ENCODE measurements at regions not wholly inside any gene's neighbourhood (a gene's known extent, or its start where the extent isn't known, plus 50 kb on each side); places are given as distances from the start of the nearest gene placed in this dataset.
A peak's percentile ranks its signal among the peaks of the same experiment; 100 is the strongest.

GRCh38 chr2:49796266-49796665 lies 642.0 kb upstream of the FSHR start:
- TF ChIP-seq EZH2 (IDR thresholded peaks at IDR 0.05) = no peak
- H3K27ac ChIP-seq = no peak overlapping the region
- H3K4me3 ChIP-seq = no peak overlapping the region
- no peaks in the 10 kb centered on the region for H3K36me3 ChIP-seq (ENCODE audit: insufficient read depth, low read length)
- H3K9ac ChIP-seq (ENCODE audit: insufficient read length) = no peak overlapping the region
- no peaks in the 10 kb centered on the region for H3K9me3 ChIP-seq (ENCODE audit: low read depth, low read length)
- DNase-seq (ENCODE audit: low read depth, low spot score) = no peak

- no peak overlapping the region for H3K27ac ChIP-seq
- no peak overlapping the region for H3K9ac ChIP-seq (ENCODE audit: insufficient read length)
- DNase-seq (ENCODE audit: low read depth, low spot score) = no peak
- H3K36me3 ChIP-seq (ENCODE audit: insufficient read depth, low read length) = no peaks in the 10 kb centered on the region
- H3K9me3 ChIP-seq (ENCODE audit: low read depth, low read length) = no peaks in the 10 kb centered on the region
- TF ChIP-seq FOXP2 (optimal IDR thresholded peaks at IDR 0.05; ENCODE audit: control extremely low read depth, extremely low read length, insufficient read depth) (no peak), EZH2 (IDR thresholded peaks at IDR 0.05) (no peak), POLR2AphosphoS5 (IDR thresholded peaks at IDR 0.05; ENCODE audit: borderline replicate concordance, low read depth, low read length) (no peak)
- no peak overlapping the region for H3K4me3 ChIP-seq
Observed at GRCh38 chr2:49794396-49794795, 640.1 kb upstream of the FSHR start.

- TF ChIP-seq FOXP2 (optimal IDR thresholded peaks at IDR 0.05; ENCODE audit: control extremely low read depth, extremely low read length, insufficient read depth) (no peak), EZH2 (IDR thresholded peaks at IDR 0.05) (no peak), POLR2AphosphoS5 (IDR thresholded peaks at IDR 0.05; ENCODE audit: borderline replicate concordance, low read depth, low read length) (no peak)
- Histone ChIP-seq H3K4me3 (no peak overlapping the region), H3K9me3 (ENCODE audit: low read depth, low read length) (no peaks in the 10 kb centered on the region), H3K36me3 (ENCODE audit: insufficient read depth, low read length) (no peaks in the 10 kb centered on the region), H3K27ac (no peak overlapping the region), H3K9ac (ENCODE audit: insufficient read length) (no peak overlapping the region)
- no peak for DNase-seq (ENCODE audit: low read depth, low spot score)
Observed at GRCh38 chr2:49788300-49788699, 634.0 kb upstream of the FSHR start.

- Histone ChIP-seq H3K9ac (ENCODE audit: insufficient read length) (no peak overlapping the region), H3K36me3 (ENCODE audit: insufficient read depth, low read length) (no peaks in the 10 kb centered on the region), H3K27ac (no peak overlapping the region), H3K4me3 (no peak overlapping the region), H3K9me3 (ENCODE audit: low read depth, low read length) (no peaks in the 10 kb centered on the region)
- TF ChIP-seq EZH2 (IDR thresholded peaks at IDR 0.05) (no peak), POLR2AphosphoS5 (IDR thresholded peaks at IDR 0.05; ENCODE audit: borderline replicate concordance, low read depth, low read length) (no peak), FOXP2 (optimal IDR thresholded peaks at IDR 0.05; ENCODE audit: control extremely low read depth, extremely low read length, insufficient read depth) (no peak)
- no peak for DNase-seq (ENCODE audit: low read depth, low spot score)
Observed at GRCh38 chr2:49780949-49781348, 626.6 kb upstream of the FSHR start.

- TF ChIP-seq FOXP2 (optimal IDR thresholded peaks at IDR 0.05; ENCODE audit: control extremely low read depth, extremely low read length, insufficient read depth) (no peak), EZH2 (IDR thresholded peaks at IDR 0.05) (no peak), POLR2AphosphoS5 (IDR thresholded peaks at IDR 0.05; ENCODE audit: borderline replicate concordance, low read depth, low read length) (no peak)
- Histone ChIP-seq H3K27ac (no peak overlapping the region), H3K9ac (ENCODE audit: insufficient read length) (no peak overlapping the region), H3K9me3 (ENCODE audit: low read depth, low read length) (no peaks in the 10 kb centered on the region), H3K36me3 (ENCODE audit: insufficient read depth, low read length) (no peaks in the 10 kb centered on the region), H3K4me3 (no peak overlapping the region)
- no peak for DNase-seq (ENCODE audit: low read depth, low spot score)
Observed at GRCh38 chr2:49772299-49772970, 618.1 kb upstream of the FSHR start.

- Histone ChIP-seq H3K4me3 (no peak overlapping the region), H3K27ac (no peak overlapping the region), H3K9ac (ENCODE audit: insufficient read length) (no peak overlapping the region), H3K36me3 (ENCODE audit: insufficient read depth, low read length) (no peaks in the 10 kb centered on the region), H3K9me3 (ENCODE audit: low read depth, low read length) (no peaks in the 10 kb centered on the region)
- TF ChIP-seq EZH2 (IDR thresholded peaks at IDR 0.05) (no peak), POLR2AphosphoS5 (IDR thresholded peaks at IDR 0.05; ENCODE audit: borderline replicate concordance, low read depth, low read length) (no peak), FOXP2 (optimal IDR thresholded peaks at IDR 0.05; ENCODE audit: control extremely low read depth, extremely low read length, insufficient read depth) (no peak)
- no peak for DNase-seq (ENCODE audit: low read depth, low spot score)
Observed at GRCh38 chr2:49770919-49771318, 616.6 kb upstream of the FSHR start.

- TF ChIP-seq EZH2 (IDR thresholded peaks at IDR 0.05) = no peak
- TF ChIP-seq FOXP2 (optimal IDR thresholded peaks at IDR 0.05; ENCODE audit: control extremely low read depth, extremely low read length, insufficient read depth) = no peak
- no peak for TF ChIP-seq POLR2AphosphoS5 (IDR thresholded peaks at IDR 0.05; ENCODE audit: borderline replicate concordance, low read depth, low read length)
- no peak for DNase-seq (ENCODE audit: low read depth, low spot score)
Observed at GRCh38 chr2:49767316-49767715, 613.0 kb upstream of the FSHR start.

GRCh38 chr2:49755777-49756176 lies 601.5 kb upstream of the FSHR start:
- DNase-seq (ENCODE audit: low read depth, low spot score) = no peak
- no peaks in the 10 kb centered on the region; the same call in 1 of the 2 replicates for H3K9me3 ChIP-seq (ENCODE audit: low read depth, low read length)
- H3K4me3 ChIP-seq = peak overlapping the region; percentile 48
- H3K36me3 ChIP-seq (ENCODE audit: insufficient read depth, low read length) = no peaks in the 10 kb centered on the region
- H3K27ac ChIP-seq = peak overlapping the region; percentile 93
- TF ChIP-seq POLR2AphosphoS5 (IDR thresholded peaks at IDR 0.05; ENCODE audit: borderline replicate concordance, low read depth, low read length) (no peak), FOXP2 (optimal IDR thresholded peaks at IDR 0.05; ENCODE audit: control extremely low read depth, extremely low read length, insufficient read depth) (no peak), EZH2 (IDR thresholded peaks at IDR 0.05) (no peak)
- no peak overlapping the region for H3K9ac ChIP-seq (ENCODE audit: insufficient read length)

More at GRCh38 chr2:49767316-49767715, 613.0 kb upstream of the FSHR start:
- no peak overlapping the region for H3K9ac ChIP-seq (ENCODE audit: insufficient read length)
- no peaks in the 10 kb centered on the region for H3K36me3 ChIP-seq (ENCODE audit: insufficient read depth, low read length)
- no peak overlapping the region for H3K27ac ChIP-seq
- H3K4me3 ChIP-seq = no peak overlapping the region
- no peaks in the 10 kb centered on the region for H3K9me3 ChIP-seq (ENCODE audit: low read depth, low read length)

GRCh38 chr2:49754381-49754780 lies 600.1 kb upstream of the FSHR start:
- Histone ChIP-seq H3K9me3 (ENCODE audit: low read depth, low read length) (no peaks in the 10 kb centered on the region; the same call in 1 of the 2 replicates), H3K36me3 (ENCODE audit: insufficient read depth, low read length) (no peaks in the 10 kb centered on the region), H3K9ac (ENCODE audit: insufficient read length) (peak overlapping the region; percentile 11), H3K27ac (peak overlapping the region; percentile 60), H3K4me3 (no peak overlapping the region)
- DNase-seq (ENCODE audit: low read depth, low spot score) = no peak
- no peak for TF ChIP-seq POLR2AphosphoS5 (IDR thresholded peaks at IDR 0.05; ENCODE audit: borderline replicate concordance, low read depth, low read length)
- no peak for TF ChIP-seq FOXP2 (optimal IDR thresholded peaks at IDR 0.05; ENCODE audit: control extremely low read depth, extremely low read length, insufficient read depth)
- TF ChIP-seq EZH2 (IDR thresholded peaks at IDR 0.05) = no peak

All from SK-N-MC (cell line).